Mucosa of descending colon (tissue), 3 donors: ENCODE measurements at regions not wholly inside any gene's neighbourhood (a gene's known extent, or its start where the extent isn't known, plus 50 kb on each side); places are given as distances from the start of the nearest gene placed in this dataset.
A peak's percentile ranks its signal among the peaks of the same experiment; 100 is the strongest.

Experiments
- ATAC-seq: fragments of 200-7000 bp; cut with Tn5 transposase; one replicate; pipeline ENCODE4 v1.9.1; 2020; ENCODE audit warnings: mild to moderate bottlenecking, moderate library complexity
- DNase-seq, 3 donors: peaks; one replicate each; pipeline ENCODE4 v3.0.0-alpha.2; 2020
- H3K36me3 ChIP-seq: fragments of 200-600 bp; one replicate; pipeline ENCODE4 v1.8.0; 2021; ENCODE audit warnings: low read depth, mild to moderate bottlenecking
- H3K4me1 ChIP-seq: fragments of 200-600 bp; one replicate; pipeline ENCODE4 v1.8.0; 2021; ENCODE audit warnings: low read depth, mild to moderate bottlenecking
- H3K4me3 ChIP-seq: fragments of 200-600 bp; one replicate; pipeline ENCODE4 v1.8.0; 2021; ENCODE audit warnings: mild to moderate bottlenecking
- H3K9me3 ChIP-seq: fragments of 200-600 bp; one replicate; pipeline ENCODE4 v1.8.0; 2021; ENCODE audit warnings: mild to moderate bottlenecking
- intact Hi-C, 2 donors: fragments of 100-400 bp; cut with DNase I in 1 of 2; cut with micrococcal nuclease in 1 of 2; formaldehyde crosslinking; loops; one replicate each; pipeline versions ENCODE4 v1.11.0 to v1.11.1; 2022; cut with DNase I, micrococcal nuclease
- TF ChIP-seq, protein P1 (sequence below): fragments of 200-600 bp; IDR thresholded peaks from one replicate; pipeline ENCODE4 v1.8.0; 2022; ENCODE audit warnings: antibody characterized with exemption, mild to moderate bottlenecking
- donor health status: DM: no; HTN: no; CAD: no; lungs with moderate emphysema.
- donor health status: DM: no; HTN: no; CAD: no.
- donor health status: DM: no; HTN: yes; CAD: no.

DNA sequence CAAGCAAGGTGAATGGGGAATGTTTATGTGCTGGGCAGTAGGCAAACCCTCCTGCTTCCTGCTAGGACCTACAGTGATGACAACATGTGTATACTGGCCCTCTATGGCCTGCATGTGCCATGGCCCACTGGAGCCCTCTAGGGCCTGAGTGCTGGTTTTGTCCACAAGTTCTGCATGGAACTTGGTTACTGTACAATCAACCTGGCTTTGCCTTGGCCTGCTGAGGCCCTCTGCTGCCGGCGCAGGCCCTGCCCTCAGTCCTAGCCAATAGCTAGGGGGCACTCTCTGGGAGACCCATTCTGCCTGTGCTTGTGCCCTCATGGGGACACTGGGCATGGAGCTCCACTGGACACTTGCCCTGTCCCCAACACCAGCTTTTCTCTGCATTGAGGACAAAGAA is 138.6 kb upstream of the NGF start:
- H3K9me3 ChIP-seq, result no peaks in the 10 kb centered on the region
- no peak for ATAC-seq
- no peaks in the 10 kb centered on the region for H3K4me1 ChIP-seq
- H3K4me3 ChIP-seq, result no peak overlapping the region
- DNase-seq, result no peak
- TF ChIP-seq, protein P1, sequence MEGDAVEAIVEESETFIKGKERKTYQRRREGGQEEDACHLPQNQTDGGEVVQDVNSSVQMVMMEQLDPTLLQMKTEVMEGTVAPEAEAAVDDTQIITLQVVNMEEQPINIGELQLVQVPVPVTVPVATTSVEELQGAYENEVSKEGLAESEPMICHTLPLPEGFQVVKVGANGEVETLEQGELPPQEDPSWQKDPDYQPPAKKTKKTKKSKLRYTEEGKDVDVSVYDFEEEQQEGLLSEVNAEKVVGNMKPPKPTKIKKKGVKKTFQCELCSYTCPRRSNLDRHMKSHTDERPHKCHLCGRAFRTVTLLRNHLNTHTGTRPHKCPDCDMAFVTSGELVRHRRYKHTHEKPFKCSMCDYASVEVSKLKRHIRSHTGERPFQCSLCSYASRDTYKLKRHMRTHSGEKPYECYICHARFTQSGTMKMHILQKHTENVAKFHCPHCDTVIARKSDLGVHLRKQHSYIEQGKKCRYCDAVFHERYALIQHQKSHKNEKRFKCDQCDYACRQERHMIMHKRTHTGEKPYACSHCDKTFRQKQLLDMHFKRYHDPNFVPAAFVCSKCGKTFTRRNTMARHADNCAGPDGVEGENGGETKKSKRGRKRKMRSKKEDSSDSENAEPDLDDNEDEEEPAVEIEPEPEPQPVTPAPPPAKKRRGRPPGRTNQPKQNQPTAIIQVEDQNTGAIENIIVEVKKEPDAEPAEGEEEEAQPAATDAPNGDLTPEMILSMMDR, result no peak
- intact Hi-C loops, result no loop called here
- H3K36me3 ChIP-seq, result no peaks in the 10 kb centered on the region

DNA sequence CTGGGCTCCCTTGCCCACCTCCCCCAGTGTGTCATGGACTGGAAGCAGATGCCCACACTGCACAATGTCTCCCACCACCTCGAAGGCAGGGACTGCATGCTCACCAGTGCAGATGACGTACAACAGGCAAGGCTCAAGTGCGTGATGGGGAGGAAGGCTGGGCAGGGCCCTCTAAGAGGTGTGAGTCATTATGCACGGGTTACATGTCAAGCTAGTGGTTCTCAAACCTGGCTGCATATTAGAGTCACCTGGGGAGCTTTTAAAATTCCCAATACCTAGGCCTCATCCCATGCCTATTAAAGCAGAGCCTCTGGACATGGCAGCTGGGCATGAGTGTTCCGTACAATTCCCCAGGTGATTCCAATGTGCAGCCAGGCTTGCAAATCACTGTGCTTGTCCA is 137.9 kb upstream of the NGF start:
- Histone ChIP-seq H3K4me1 (no peaks in the 10 kb centered on the region), H3K36me3 (no peaks in the 10 kb centered on the region), H3K4me3 (no peak overlapping the region), H3K9me3 (no peaks in the 10 kb centered on the region)
- TF ChIP-seq, protein P1, result no peak
- ATAC-seq (no peak), DNase-seq (no peak)
- intact Hi-C loops, result no loop called here

DNA sequence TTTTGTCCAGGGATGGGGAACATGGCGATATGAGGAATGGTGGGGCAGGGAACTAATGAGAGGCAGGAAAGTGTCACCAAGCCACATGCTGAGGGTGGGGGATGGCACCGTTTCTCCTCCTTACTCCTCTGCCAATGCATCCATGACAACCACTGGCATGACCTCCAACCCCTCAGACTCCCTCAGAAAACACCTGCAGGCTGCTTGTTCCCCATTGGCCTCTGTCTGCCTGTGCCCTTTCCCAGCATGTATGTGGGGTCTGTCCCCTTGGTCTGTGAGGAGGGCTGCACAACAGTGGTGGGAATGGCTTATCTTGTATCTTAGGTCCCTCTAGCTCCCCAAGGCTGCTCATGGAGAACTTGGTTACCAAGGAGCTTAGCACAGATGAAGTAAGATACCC is 137.2 kb upstream of the NGF start:
- no peaks in the 10 kb centered on the region for H3K36me3 ChIP-seq
- no peak overlapping the region for H3K4me3 ChIP-seq
- DNase-seq, result no peak
- H3K9me3 ChIP-seq, result no peaks in the 10 kb centered on the region
- TF ChIP-seq, protein P1, result no peak
- no peak for ATAC-seq
- intact Hi-C loops, result no loop called here
- H3K4me1 ChIP-seq, result peaks cover 1% of the 10 kb centered on the region

DNA sequence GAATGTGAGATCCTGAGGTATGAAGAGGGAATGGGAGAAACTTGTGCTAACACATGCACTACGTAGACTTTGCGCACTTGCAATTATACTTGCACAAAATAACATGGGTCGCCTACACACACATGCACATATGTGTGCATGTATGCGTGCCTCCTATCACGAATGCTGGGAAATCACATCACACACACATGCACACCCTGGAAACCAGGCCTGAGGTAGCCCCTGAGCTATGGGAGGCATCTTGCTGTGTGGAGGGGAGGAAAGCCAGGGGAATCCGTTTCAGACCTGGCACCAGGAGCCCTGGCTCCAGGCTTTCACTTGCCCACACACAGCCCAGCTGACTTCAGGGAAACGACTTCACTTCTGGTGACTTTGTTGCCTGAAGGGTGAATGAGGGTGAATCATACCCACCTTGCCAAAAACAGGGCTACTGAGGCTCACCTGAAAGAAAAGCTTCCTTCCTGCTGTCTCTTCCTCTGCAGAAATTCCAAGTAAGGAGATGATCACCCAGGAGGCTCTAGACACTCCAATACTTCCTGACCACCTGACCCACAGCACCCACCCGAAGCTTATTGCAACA is 136.0 kb upstream of the NGF start:
- Histone ChIP-seq H3K36me3 (no peaks in the 10 kb centered on the region), H3K9me3 (no peaks in the 10 kb centered on the region), H3K4me1 (peaks cover 3% of the 10 kb centered on the region), H3K4me3 (no peak overlapping the region)
- intact Hi-C loops, result no loop called here
- TF ChIP-seq, protein P1, result no peak
- ATAC-seq (no peak), DNase-seq (no peak)

DNA sequence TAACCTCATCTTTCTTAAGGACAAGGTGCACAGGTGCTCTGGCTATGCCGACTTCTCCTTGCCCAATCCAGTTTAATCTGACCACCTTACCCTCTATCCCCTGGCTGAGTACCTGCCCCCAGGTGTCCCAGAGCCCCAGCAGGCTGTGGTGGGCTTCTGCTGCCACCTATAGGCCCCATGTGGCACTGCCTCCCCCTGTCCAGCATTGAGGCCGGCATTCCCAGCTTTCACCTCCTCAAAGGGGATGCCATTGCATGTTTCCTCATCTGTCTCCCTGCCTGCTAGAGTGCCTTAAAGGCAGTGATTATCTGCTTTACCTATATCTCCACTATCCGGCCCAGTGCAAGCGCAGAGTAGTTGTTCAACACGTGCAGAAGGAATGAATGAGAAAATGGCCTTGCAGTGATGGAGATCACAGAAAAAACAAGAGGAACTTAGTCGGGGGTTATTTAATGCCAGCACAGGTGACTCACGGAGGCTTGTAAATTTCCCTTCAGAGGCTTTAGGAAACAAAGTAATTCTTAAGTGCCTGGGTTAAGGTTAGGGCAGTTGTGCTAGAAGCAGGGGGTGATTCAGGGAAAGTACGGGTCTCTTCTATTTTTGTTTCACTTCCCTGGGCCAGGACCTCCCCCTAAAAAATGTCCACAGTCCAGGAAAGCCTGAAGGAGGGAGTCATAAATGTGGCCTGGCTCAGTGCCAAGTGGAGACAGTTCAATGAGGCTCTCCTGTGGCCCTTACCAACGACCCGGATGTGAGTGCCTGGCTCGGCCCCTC is 131.8 kb upstream of the NGF start:
- TF ChIP-seq, protein P1, result peak; percentile 79
- Histone ChIP-seq H3K36me3 (no peaks in the 10 kb centered on the region), H3K4me1 (peaks cover 3% of the 10 kb centered on the region), H3K9me3 (no peaks in the 10 kb centered on the region), H3K4me3 (no peak overlapping the region)
- intact Hi-C loops, result loop anchor here (5.0 kb wide), 1 partner anchor 333 kb away; no protein-coding TSS in a partner anchor
- DNase-seq, result peak in 2 of 3 donors; percentile 55 to 67
- peak; percentile 84 for ATAC-seq
